ENCODE measurements at regions not wholly inside any gene's neighbourhood (a gene's known extent, or its start where the extent isn't known, plus 50 kb on each side); places are given as distances from the start of the nearest gene placed in this dataset.

DNA sequence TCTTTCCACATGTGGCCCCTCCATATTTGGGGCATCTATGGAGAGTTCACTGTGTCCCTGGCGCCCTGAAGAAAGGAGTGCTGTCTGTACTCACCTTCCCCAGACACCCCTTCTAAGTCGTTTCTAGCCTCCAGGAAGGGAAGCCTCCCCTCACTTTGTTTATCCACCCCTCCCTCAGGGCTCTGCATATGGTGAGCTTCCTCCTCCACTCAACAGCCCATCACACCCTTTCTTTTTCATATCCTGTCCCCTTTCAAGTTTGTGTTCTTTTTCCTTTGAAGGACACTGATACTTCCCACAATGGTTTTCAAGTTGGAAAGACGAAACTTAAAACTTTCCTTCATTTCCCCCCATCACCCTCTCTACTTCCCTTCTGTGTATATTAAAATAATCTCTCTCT, 291.4 kb upstream of the POU3F3 start:
- DNase-seq, result no peak

DNA sequence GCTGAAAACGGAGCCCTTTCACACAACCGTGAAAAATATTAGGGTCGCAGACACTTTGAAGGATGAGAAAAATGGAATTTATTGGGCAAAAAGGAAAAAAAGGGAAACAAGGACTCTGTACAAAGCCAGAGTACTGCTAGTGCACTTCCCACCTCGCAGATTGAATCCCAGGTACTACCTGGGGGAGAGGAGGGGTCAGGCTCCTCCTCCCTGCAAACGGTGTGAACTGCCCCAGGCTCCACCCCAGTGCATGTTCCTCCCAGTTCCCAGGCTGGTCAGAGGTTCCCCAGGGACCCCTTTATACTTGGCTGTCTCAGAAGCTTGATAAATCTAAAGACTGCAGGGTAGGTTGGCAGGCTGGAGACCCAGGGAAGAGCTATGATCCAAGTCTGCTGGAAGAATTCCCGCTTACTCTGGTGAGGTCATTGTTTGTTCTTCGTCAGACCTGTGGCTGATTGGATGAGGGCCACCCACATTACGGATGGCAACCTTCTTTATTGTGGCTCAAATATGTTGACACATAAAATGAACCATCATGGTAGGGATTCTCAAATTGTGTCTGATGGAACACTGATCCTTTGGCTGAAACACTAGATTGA, 290.4 kb upstream of the POU3F3 start:
- no peak for DNase-seq

DNA sequence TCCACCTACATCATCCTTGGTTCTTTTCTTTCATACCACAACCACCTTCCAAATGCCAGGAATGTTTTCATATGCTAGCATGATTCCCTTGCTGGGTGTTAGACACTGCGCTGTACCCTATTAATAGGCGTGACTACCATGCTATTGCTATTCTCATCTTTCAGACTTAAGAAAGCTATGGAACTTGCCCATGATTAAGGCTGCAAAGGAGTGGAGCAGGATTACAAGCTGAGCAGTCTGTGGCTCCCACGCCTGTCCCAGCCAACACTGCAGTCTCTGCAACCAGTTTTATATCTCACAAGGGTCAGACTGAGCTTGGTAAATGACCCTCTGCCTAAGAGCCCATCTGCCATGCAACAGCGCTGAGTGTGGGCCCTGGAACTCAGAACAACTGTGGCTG, 285.7 kb upstream of the POU3F3 start:
- DNase-seq, result no peak

DNA sequence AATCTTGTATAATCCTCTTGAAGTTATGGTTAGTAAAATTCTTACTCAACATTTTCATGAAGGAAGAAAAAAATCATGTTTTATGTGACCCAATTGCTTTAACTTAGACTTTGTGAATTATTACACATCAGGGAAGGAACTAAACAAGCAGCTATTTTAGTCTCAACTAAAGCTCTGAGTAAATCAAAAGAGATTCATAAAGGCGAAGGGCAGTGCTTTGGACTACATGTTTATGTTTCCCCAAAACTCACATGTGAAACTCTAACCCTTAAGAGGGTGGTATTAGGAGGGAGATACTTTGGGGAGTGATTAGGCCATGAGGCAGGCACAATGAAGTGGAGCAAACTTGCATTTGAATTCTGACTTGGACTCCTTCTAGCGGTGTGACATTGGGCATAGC, 283.7 kb upstream of the POU3F3 start:
- no peak for DNase-seq

GRCh38 chr2:104572834-104573233, 281.1 kb upstream of the POU3F3 start:
- no peak for DNase-seq

GRCh38 chr2:104574367-104574766, 279.5 kb upstream of the POU3F3 start:
- DNase-seq, result no peak

DNA sequence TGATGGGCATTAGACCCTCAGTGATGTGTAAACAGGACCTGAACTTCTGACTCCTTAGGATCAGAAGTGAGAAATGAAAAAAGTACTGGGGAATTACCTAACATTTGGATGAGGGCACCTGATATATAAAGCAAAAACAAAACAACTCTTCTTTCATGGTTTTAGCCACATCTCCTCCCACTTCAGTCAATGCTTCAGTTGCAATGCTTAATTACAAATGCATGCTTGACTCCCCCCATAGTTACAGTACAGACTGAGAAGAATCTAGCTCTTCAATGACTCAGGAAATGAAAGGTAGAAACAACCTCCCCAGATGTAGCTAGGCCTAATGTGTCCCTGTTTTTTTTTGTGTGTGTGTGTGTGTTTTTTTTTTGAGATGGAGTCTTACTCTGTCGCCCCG, 276.8 kb upstream of the POU3F3 start:
- DNase-seq, result no peak

GRCh38 chr2:104582471-104582870, 271.4 kb upstream of the POU3F3 start:
- DNase-seq, result no peak

DNA sequence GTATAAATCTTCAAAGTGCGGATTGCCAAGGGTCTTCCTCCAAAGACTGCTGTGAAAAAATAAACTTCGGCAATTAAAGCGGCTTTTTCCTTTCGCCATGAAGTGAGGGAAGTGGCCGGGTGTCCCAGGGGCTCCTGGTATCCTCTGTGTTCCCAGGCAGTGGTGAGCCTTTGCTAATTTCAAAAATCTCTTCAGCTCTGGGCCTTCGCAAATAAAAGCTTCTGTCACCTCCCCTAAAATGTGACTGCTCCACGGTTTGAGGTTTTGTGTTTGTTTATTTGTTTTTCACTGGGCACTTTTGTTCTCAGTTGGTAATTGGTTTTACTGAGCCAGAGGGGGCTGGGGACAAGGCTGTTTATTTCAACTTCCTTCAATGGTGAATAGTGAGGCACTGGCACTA, 270.1 kb upstream of the POU3F3 start:
- no peak for DNase-seq

DNA sequence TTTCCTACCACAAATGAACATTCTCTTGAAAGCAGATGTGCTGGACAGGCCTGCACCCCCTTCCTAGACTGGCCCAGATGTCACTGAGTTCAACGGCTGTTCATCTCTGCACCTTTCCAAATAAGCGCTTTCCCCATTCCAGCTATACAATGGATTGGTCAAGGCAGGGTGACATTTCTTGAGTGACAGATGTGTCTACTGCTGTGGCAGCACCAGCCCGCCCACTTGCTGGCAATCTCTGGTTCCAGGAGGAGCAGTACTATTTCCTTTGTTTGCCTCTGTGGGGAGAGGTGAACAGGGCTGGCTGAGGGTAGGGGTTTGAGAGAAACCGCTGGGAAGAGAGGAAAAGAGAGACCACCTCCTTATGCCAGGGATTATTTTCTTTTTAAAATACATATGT, 269.5 kb upstream of the POU3F3 start:
- no peak for DNase-seq

- no peak for DNase-seq
Measured at GRCh38 chr2:104595576-104595975, 258.3 kb upstream of the POU3F3 start.

GRCh38 chr2:104597942-104598341, 256.0 kb upstream of the POU3F3 start:
- DNase-seq, result no peak

GRCh38 chr2:104598636-104599035, 255.3 kb upstream of the POU3F3 start:
- no peak for DNase-seq

- DNase-seq, result no peak
Measured at GRCh38 chr2:104599787-104600510, 254.0 kb upstream of the POU3F3 start.

- DNase-seq, result no peak
Measured at GRCh38 chr2:104606056-104606455, 247.9 kb upstream of the POU3F3 start.

GRCh38 chr2:104616856-104617255, 237.1 kb upstream of the POU3F3 start:
- no peak for DNase-seq

- DNase-seq, result no peak
Measured at GRCh38 chr2:104620801-104621200, 233.1 kb upstream of the POU3F3 start.

GRCh38 chr2:104635608-104636007, 218.3 kb upstream of the POU3F3 start:
- DNase-seq, result no peak

GRCh38 chr2:104638190-104638858, 215.6 kb upstream of the POU3F3 start:
- DNase-seq, result no peak

DNA sequence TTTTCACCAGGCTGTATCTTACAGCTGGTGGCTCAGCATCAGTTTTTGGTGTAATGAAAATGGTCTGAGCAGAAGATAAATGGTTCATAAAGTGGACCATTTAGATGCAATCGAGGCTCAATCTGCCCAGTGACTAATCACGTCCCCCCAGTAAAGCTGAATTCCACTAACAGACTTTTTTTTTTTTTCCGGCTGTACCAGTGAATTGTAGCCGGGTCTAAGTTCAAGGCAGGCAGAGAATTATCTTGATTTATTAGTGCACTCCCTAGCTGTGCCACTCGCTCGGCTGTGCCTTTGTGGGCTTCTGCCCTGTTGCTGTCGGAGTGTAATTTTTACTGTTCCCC, 215.1 kb upstream of the POU3F3 start:
- DNase-seq, result no peak

DNA sequence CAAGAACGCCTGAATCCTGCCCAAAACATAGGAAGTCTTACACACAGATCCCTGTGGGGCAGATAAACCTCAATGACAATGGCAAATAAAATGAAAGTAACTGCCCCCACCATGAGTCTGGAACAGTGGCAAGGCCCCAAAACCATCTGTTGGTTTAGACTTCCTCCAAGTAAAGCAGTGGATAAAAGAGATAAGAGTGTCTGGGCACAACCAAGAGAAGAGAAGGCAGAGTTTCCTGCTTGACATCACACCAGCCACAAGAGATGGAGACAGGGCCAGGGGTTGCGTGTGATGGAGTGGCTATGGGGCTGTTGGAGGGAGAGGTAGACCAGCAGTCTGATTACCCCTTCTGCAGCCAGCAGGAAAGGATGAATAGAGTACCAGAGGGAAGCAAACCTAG, 212.1 kb upstream of the POU3F3 start:
- DNase-seq, result no peak

DNA sequence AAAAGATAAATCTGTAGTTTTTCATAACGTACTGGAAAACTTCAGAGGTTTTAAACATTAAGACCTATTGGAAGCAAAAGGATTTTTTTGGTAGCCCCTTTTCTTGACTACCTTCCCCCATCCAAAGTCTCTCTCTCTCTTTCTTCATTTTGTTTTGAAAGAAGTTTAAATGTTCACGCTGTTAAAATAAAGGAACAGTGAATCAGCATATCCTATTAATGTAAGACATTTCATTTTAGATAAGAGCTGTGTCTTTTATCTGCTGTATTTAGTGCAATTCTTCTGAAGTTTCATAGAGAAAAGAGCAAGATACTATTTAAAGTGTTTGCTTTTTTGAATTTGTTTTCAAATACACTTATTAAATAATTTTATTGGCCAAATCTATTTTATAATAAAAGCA, 205.5 kb upstream of the POU3F3 start:
- no peak for DNase-seq

DNA sequence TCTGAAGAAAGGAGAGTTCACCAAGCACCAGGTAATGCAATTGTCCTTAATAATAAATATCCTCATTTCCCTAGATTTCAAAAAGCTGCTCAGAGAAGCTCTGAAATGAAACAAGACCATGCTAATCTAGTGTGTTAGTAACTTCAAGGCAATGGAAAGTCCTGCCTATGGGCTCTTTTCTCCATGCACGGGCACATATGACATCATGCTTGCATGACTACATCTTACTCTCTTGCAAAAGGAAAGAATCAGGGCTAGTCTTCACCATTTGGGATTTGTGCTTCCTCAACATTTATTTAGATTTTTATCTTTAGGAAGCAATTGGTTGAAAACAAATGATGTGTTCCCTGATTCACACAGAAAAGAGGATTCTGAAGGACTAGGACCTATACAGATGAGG, 204.0 kb upstream of the POU3F3 start:
- DNase-seq, result no peak

GRCh38 chr2:104650405-104650996, 203.4 kb upstream of the POU3F3 start:
- DNase-seq, result no peak
